ENCODE measurements at regions not wholly inside any gene's neighbourhood (a gene's known extent, or its start where the extent isn't known, plus 50 kb on each side); places are given as distances from the start of the nearest gene placed in this dataset.

GRCh38 chr6:132234356-132234755, 166.9 kb downstream of the MOXD1 start:
- TF ChIP-seq, protein P1, sequence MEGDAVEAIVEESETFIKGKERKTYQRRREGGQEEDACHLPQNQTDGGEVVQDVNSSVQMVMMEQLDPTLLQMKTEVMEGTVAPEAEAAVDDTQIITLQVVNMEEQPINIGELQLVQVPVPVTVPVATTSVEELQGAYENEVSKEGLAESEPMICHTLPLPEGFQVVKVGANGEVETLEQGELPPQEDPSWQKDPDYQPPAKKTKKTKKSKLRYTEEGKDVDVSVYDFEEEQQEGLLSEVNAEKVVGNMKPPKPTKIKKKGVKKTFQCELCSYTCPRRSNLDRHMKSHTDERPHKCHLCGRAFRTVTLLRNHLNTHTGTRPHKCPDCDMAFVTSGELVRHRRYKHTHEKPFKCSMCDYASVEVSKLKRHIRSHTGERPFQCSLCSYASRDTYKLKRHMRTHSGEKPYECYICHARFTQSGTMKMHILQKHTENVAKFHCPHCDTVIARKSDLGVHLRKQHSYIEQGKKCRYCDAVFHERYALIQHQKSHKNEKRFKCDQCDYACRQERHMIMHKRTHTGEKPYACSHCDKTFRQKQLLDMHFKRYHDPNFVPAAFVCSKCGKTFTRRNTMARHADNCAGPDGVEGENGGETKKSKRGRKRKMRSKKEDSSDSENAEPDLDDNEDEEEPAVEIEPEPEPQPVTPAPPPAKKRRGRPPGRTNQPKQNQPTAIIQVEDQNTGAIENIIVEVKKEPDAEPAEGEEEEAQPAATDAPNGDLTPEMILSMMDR (IDR thresholded peaks at IDR 0.05; ENCODE audit: poor library complexity): no peak
- TF ChIP-seq EZH2 (IDR thresholded peaks at IDR 0.05; ENCODE audit: borderline replicate concordance) (no peak), EZH2phosphoT487 (IDR thresholded peaks at IDR 0.05; ENCODE audit: low read depth, severe bottlenecking, unreplicated experiment) (no peak)
